ENCODE measurements at regions not wholly inside any gene's neighbourhood (a gene's known extent, or its start where the extent isn't known, plus 50 kb on each side); places are given as distances from the start of the nearest gene placed in this dataset.

DNA sequence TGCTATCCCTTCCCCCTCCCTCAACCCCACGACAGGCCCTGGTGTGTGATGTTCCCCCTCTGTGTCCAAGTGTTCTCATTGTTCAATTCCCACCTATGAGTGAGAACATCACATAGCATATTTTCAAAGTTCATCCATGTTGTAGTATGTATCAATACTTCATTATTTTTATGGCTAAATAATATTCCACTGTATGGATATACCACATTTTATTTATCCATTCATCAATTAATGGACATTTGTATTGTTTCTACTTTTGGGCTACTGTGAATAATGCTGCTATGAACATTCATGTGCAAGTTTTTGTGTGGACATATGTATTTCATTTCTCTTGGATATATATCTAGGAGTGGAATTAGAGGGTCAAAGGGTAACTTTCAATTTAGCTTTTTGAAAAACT is 58.7 kb upstream of the ARMC2 start:
- WGBS, 2 experiments (ENCODE audit: low coverage in 1 of 2, low lambda C conversion rate in 2 of 2, missing lambda C conversion rate in 2 of 2) = 94 to 95% methylated on average over 1 of the region's 1 CpG
- in situ Hi-C loops (cut with MboI) = no loop called here
- DNase-seq = no peak

GRCh38 chr6:108791700-108792099 is 56.5 kb upstream of the ARMC2 start:
- H2AFZ ChIP-seq = no peak overlapping the region
- no peak overlapping the region for H3K9ac ChIP-seq
- H3K4me1 ChIP-seq (ENCODE audit: insufficient read depth) = no peaks in the 10 kb centered on the region
- no peak overlapping the region for H3K4me3 ChIP-seq
- no peaks in the 10 kb centered on the region for H3K36me3 ChIP-seq (ENCODE audit: low read depth)
- H3F3A ChIP-seq (ENCODE audit: insufficient read depth) = no peaks in the 10 kb centered on the region
- H3K4me2 ChIP-seq (ENCODE audit: unreplicated experiment) = no peak overlapping the region
- no peak overlapping the region for H3K27ac ChIP-seq
- H3K79me2 ChIP-seq (ENCODE audit: insufficient read depth) = no peaks in the 10 kb centered on the region
- H3K27me3 ChIP-seq (replicated peaks; ENCODE audit: insufficient read depth) = no peaks in the 10 kb centered on the region
- DNase-seq = no peak
- no peak for TF ChIP-seq EZH2phosphoT487 (IDR thresholded peaks at IDR 0.05; ENCODE audit: insufficient read depth, low read depth)
- no peak for TF ChIP-seq EZH2 (IDR thresholded peaks at IDR 0.05; ENCODE audit: insufficient read depth, poor library complexity, severe bottlenecking)
- no peaks in the 10 kb centered on the region for H4K20me1 ChIP-seq (ENCODE audit: insufficient read depth)
- no peaks in the 10 kb centered on the region for H3K9me3 ChIP-seq (ENCODE audit: low read depth)
- in situ Hi-C loops (cut with MboI) = no loop called here
- no peaks in the 10 kb centered on the region for H3K9me2 ChIP-seq (ENCODE audit: insufficient read depth)

More for the DNA sequence above, 58.7 kb upstream of the ARMC2 start:
- Histone ChIP-seq H2AFZ (no peak overlapping the region), H3K4me2 (ENCODE audit: unreplicated experiment) (no peak overlapping the region), H3K27me3 (replicated peaks; ENCODE audit: insufficient read depth) (no peaks in the 10 kb centered on the region), H3K27ac (no peak overlapping the region), H3K79me2 (ENCODE audit: insufficient read depth) (no peaks in the 10 kb centered on the region), H3K36me3 (ENCODE audit: low read depth) (no peaks in the 10 kb centered on the region), H3K9me3 (ENCODE audit: low read depth) (no peaks in the 10 kb centered on the region), H3K9ac (no peak overlapping the region), H3K4me3 (no peak overlapping the region), H3K4me1 (ENCODE audit: insufficient read depth) (no peaks in the 10 kb centered on the region), H3K9me2 (ENCODE audit: insufficient read depth) (no peaks in the 10 kb centered on the region), H4K20me1 (ENCODE audit: insufficient read depth) (no peaks in the 10 kb centered on the region), H3F3A (ENCODE audit: insufficient read depth) (no peaks in the 10 kb centered on the region)
- TF ChIP-seq EZH2phosphoT487 (IDR thresholded peaks at IDR 0.05; ENCODE audit: insufficient read depth, low read depth) = no peak
- TF ChIP-seq EZH2 (IDR thresholded peaks at IDR 0.05; ENCODE audit: insufficient read depth, poor library complexity, severe bottlenecking) = no peak

DNA sequence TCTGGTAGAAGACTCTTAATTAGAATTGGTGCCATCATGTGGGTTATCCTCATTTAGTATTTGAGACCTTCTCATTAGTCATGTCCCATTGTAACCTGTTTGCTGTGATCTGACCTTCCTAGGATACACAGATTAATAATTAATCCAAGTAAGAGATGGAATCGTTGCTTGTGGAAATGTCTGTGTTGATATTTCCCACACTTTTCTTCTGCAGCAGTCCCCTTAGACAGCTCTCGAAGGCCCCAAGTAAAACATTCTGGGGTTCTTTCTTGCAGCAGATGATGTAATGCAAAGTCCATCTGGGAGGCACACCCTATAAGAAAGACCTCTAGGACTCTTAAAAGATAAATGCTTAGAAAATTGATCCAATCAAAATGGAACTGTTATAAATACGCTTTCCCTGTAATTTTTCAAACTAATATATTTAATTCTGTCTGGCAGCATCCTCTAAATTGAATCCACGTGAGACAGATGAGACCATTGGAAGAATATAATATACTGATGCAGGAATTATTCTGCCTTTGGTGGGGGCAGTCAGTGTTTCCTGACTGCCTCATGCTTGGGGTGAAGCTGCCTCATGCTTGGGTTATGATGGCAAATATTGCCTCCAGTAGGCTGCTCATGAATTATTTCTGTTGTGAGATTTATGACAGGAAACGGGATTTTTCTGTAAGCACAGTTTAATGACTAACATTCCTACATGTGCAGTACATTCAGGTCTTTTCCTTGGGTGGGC is 54.5 kb upstream of the ARMC2 start:
- Histone ChIP-seq H2AFZ (no peak overlapping the region), H3K36me3 (ENCODE audit: low read depth) (no peaks in the 10 kb centered on the region), H3K9me2 (ENCODE audit: insufficient read depth) (no peaks in the 10 kb centered on the region), H3F3A (ENCODE audit: insufficient read depth) (no peaks in the 10 kb centered on the region), H3K27me3 (replicated peaks; ENCODE audit: insufficient read depth) (no peaks in the 10 kb centered on the region), H3K4me3 (no peak overlapping the region), H4K20me1 (ENCODE audit: insufficient read depth) (no peaks in the 10 kb centered on the region), H3K4me1 (ENCODE audit: insufficient read depth) (no peaks in the 10 kb centered on the region), H3K27ac (no peak overlapping the region), H3K9me3 (ENCODE audit: low read depth) (no peaks in the 10 kb centered on the region), H3K9ac (no peak overlapping the region), H3K4me2 (ENCODE audit: unreplicated experiment) (no peak overlapping the region), H3K79me2 (ENCODE audit: insufficient read depth) (no peaks in the 10 kb centered on the region)
- DNase-seq = no peak
- WGBS, 2 experiments (ENCODE audit: low coverage in 1 of 2, low lambda C conversion rate in 2 of 2, missing lambda C conversion rate in 2 of 2) = 85 to 88% methylated on average over 5 of the region's 5 CpGs
- in situ Hi-C loops (cut with MboI) = no loop called here
- no peak for TF ChIP-seq EZH2 (IDR thresholded peaks at IDR 0.05; ENCODE audit: insufficient read depth, poor library complexity, severe bottlenecking)
- TF ChIP-seq EZH2phosphoT487 (IDR thresholded peaks at IDR 0.05; ENCODE audit: insufficient read depth, low read depth) = no peak

DNA sequence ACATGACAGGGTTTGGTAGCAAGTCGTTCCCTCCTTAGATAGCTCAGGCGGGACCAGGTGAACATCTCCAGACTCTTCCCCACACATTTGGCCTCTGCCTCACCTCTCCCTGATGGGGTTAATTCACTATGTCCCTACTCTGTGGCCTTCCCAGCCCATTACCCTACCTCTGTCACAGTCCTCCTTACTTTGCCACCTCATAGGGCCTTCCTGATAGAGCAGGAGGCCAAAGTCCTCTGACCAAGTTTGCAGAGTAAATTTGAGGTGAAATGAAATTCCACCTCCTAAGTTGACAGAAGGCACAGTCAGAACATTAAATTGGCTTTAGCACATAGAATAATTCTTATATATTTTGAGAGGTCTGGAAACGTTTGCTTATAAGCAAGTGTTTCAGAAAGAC is 53.1 kb upstream of the ARMC2 start:
- no peaks in the 10 kb centered on the region for H4K20me1 ChIP-seq (ENCODE audit: insufficient read depth)
- WGBS, 2 experiments (ENCODE audit: low coverage in 1 of 2, low lambda C conversion rate in 2 of 2, missing lambda C conversion rate in 2 of 2) = 93% methylated on average over 3 of the region's 3 CpGs
- no peak overlapping the region for H2AFZ ChIP-seq
- no peaks in the 10 kb centered on the region for H3F3A ChIP-seq (ENCODE audit: insufficient read depth)
- no peak overlapping the region for H3K27ac ChIP-seq
- no peak for DNase-seq
- H3K4me2 ChIP-seq (ENCODE audit: unreplicated experiment) = no peak overlapping the region
- no peak overlapping the region for H3K9ac ChIP-seq
- no peaks in the 10 kb centered on the region for H3K9me3 ChIP-seq (ENCODE audit: low read depth)
- no peak overlapping the region for H3K4me3 ChIP-seq
- H3K4me1 ChIP-seq (ENCODE audit: insufficient read depth) = 0 out of 2 replicates have a peak, but pooled peaks cover 2% of the 10 kb centered on the region
- H3K79me2 ChIP-seq (ENCODE audit: insufficient read depth) = no peaks in the 10 kb centered on the region
- no peaks in the 10 kb centered on the region for H3K36me3 ChIP-seq (ENCODE audit: low read depth)
- TF ChIP-seq EZH2phosphoT487 (IDR thresholded peaks at IDR 0.05; ENCODE audit: insufficient read depth, low read depth) (no peak), EZH2 (IDR thresholded peaks at IDR 0.05; ENCODE audit: insufficient read depth, poor library complexity, severe bottlenecking) (no peak)
- H3K9me2 ChIP-seq (ENCODE audit: insufficient read depth) = no peaks in the 10 kb centered on the region
- H3K27me3 ChIP-seq (replicated peaks; ENCODE audit: insufficient read depth) = no peaks in the 10 kb centered on the region
- in situ Hi-C loops (cut with MboI) = no loop called here
